Epithelial cell of proximal tubule (primary cell): ENCODE measurements at regions not wholly inside any gene's neighbourhood (a gene's known extent, or its start where the extent isn't known, plus 50 kb on each side); places are given as distances from the start of the nearest gene placed in this dataset.
"Not testable (repeated sequence)": the region's sequence is repeated elsewhere in the genome, so short reads cannot be mapped to it uniquely, and the experiment has no call there.

Experiments used
- DNase-seq: peaks from one replicate; pipeline ENCODE4 v3.0.0-alpha.2; 2011; ENCODE audit warnings: low read depth
- H3K4me3 ChIP-seq: 2 replicates; pipeline ENCODE4 v1.5.1; 2011; ENCODE audit warnings: low read depth, mild to moderate bottlenecking, low read length
- CTCF ChIP-seq: conservative IDR thresholded peaks from 2 replicates; pipeline ENCODE4 v1.5.1; 2012; ENCODE audit warnings: low read depth, mild to moderate bottlenecking, low read length

GRCh38 chr14:53401646-53402045, 248.5 kb upstream of the DDHD1 start:
- no peak for TF ChIP-seq CTCF
- DNase-seq, result no peak
- H3K4me3 ChIP-seq, result no peak overlapping the region

- no peak for DNase-seq
- no peak overlapping the region for H3K4me3 ChIP-seq
- peak; percentile 37 for TF ChIP-seq CTCF
Measured at GRCh38 chr14:53399057-53399456, 245.9 kb upstream of the DDHD1 start.

GRCh38 chr14:53398616-53399015, 245.5 kb upstream of the DDHD1 start:
- TF ChIP-seq CTCF, result no peak
- H3K4me3 ChIP-seq, result no peak overlapping the region
- no peak for DNase-seq

GRCh38 chr14:53395267-53395666, 242.1 kb upstream of the DDHD1 start:
- H3K4me3 ChIP-seq, result not testable (repeated sequence)

GRCh38 chr14:53391631-53392285, 238.6 kb upstream of the DDHD1 start:
- TF ChIP-seq CTCF, result no peak
- DNase-seq, result peak; percentile 23
- H3K4me3 ChIP-seq, result no peak overlapping the region

More at GRCh38 chr14:53395267-53395666, 242.1 kb upstream of the DDHD1 start:
- DNase-seq, result not testable (repeated sequence)

- H3K4me3 ChIP-seq, result no peak overlapping the region
- TF ChIP-seq CTCF, result no peak
- no peak for DNase-seq
Measured at GRCh38 chr14:53391156-53391555, 238.0 kb upstream of the DDHD1 start.

GRCh38 chr14:53390008-53390407, 236.9 kb upstream of the DDHD1 start:
- no peak overlapping the region for H3K4me3 ChIP-seq
- no peak for TF ChIP-seq CTCF
- DNase-seq, result no peak
